SK-N-MC (cell line): ENCODE measurements at regions not wholly inside any gene's neighbourhood (a gene's known extent, or its start where the extent isn't known, plus 50 kb on each side); places are given as distances from the start of the nearest gene placed in this dataset.

Source experiments
- DNase-seq: peaks from one replicate; pipeline ENCODE4 v3.0.0-alpha.2; 2011; ENCODE audit warnings: low read depth, low spot score
- H3K27ac ChIP-seq: fragments of 200-600 bp; sonication (generic); 2 replicates; pipeline ENCODE4 v1.5.1; 2016; ENCODE audit warnings: mixed run types
- H3K36me3 ChIP-seq: fragments of 200-600 bp; sonication (generic); 2 replicates; pipeline ENCODE4 v1.6.1; 2017; ENCODE audit warnings: antibody characterized with exemption, low read length, mixed read lengths; ENCODE audit not compliant: insufficient read depth
- H3K4me3 ChIP-seq: fragments of 200-600 bp; sonication (generic); 2 replicates; pipeline ENCODE4 v1.5.1; 2016
- H3K9ac ChIP-seq: fragments of 200-600 bp; sonication (generic); 2 replicates; pipeline ENCODE4 v1.8.0; 2017; ENCODE audit warnings: mixed run types, mixed read lengths; ENCODE audit not compliant: insufficient read length
- H3K9me3 ChIP-seq: fragments of 200-600 bp; sonication (generic); 2 replicates; pipeline ENCODE4 v1.6.1; 2017; ENCODE audit warnings: low read depth, mild to moderate bottlenecking, antibody characterized with exemption, low read length, moderate library complexity, mixed read lengths
- EZH2 ChIP-seq: fragments of 200-600 bp; sonication (generic); IDR thresholded peaks from one replicate; pipeline ENCODE4 v1.6.1; 2017; ENCODE audit warnings: antibody characterized with exemption
- FOXP2 ChIP-seq: optimal IDR thresholded peaks from 2 replicates; pipeline ENCODE3; 2011; ENCODE audit warnings: mild to moderate bottlenecking, moderate library complexity; ENCODE audit not compliant: insufficient read depth; ENCODE audit errors: extremely low read length, control extremely low read depth
- POLR2AphosphoS5 ChIP-seq: IDR thresholded peaks from 2 replicates; pipeline ENCODE4 v1.6.1; 2012; ENCODE audit warnings: mild to moderate bottlenecking, low read depth, low read length, borderline replicate concordance

- no peak for DNase-seq
- no peak overlapping the region for H3K27ac ChIP-seq
- H3K9me3 ChIP-seq, result no peaks in the 10 kb centered on the region
- TF ChIP-seq POLR2AphosphoS5, result no peak
- TF ChIP-seq EZH2, result no peak
- no peak for TF ChIP-seq FOXP2
- no peak overlapping the region for H3K4me3 ChIP-seq
- H3K36me3 ChIP-seq, result no peaks in the 10 kb centered on the region
- no peak overlapping the region for H3K9ac ChIP-seq
Observed at GRCh38 chr5:8340261-8340660, 471.3 kb downstream of the MTRR start.

DNA sequence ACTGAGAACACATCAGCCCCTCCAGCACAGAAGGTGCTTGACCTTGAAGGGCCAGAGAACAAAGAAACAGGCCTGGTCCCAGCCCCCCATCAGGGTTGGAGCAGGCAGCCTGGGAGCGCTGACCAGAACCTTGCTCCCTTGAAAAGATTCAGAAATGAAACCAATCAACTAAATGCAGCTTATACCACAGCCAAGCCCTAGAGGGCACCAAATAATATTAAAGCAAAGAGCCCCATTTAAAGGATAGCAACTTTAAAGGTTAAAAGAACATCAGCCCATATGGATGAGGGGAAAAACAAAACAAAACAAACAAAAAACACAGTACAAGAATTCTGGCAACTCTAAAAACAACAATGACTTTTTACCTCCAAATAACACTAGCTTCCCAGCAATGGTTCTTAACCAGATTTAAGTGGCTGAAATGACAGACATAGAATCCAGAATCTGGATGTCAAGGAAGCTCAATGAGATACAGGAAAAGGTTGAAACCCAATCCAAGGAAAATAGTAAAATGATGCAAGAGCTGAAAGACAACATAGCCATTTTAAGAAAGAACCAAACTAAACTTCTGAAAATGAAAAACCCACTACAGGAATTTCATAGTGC is 471.9 kb downstream of the MTRR start:
- no peak for DNase-seq
- H3K4me3 ChIP-seq, result no peak overlapping the region

DNA sequence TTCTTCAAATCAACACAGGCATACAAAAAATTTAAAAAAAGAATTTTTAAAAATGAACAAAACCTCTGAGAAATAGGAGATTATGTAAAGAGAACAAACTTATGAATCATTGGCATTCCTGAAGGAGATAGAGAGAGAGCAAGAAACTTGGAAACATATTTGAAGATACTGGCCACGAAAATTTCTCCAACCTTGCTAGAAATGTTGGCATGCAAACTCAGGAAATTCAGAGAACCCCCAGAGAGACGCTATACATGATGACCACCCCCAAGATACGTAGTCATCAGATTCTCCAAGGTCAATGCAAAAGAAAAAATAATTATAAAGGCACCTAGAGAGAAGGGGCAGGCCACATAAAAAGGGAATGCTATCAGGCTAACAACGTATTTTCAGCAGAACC is 472.5 kb downstream of the MTRR start:
- TF ChIP-seq POLR2AphosphoS5 (no peak), EZH2 (no peak), FOXP2 (no peak)
- H3K9me3 ChIP-seq, result no peaks in the 10 kb centered on the region
- H3K27ac ChIP-seq, result no peak overlapping the region
- H3K36me3 ChIP-seq, result no peaks in the 10 kb centered on the region
- no peak for DNase-seq
- H3K4me3 ChIP-seq, result no peak overlapping the region
- H3K9ac ChIP-seq, result no peak overlapping the region

More for the DNA sequence above, 471.9 kb downstream of the MTRR start:
- TF ChIP-seq POLR2AphosphoS5 (no peak), FOXP2 (no peak), EZH2 (no peak)
- Histone ChIP-seq H3K36me3 (no peaks in the 10 kb centered on the region), H3K9ac (no peak overlapping the region), H3K9me3 (no peaks in the 10 kb centered on the region), H3K27ac (no peak overlapping the region)

- Histone ChIP-seq H3K36me3 (no peaks in the 10 kb centered on the region), H3K9me3 (no peaks in the 10 kb centered on the region), H3K27ac (no peak overlapping the region), H3K4me3 (no peak overlapping the region), H3K9ac (no peak overlapping the region)
- TF ChIP-seq FOXP2, result no peak
- TF ChIP-seq EZH2, result no peak
- TF ChIP-seq POLR2AphosphoS5, result no peak
- no peak for DNase-seq
Observed at GRCh38 chr5:8347984-8348383, 479.0 kb downstream of the MTRR start.

- no peak for DNase-seq
- Histone ChIP-seq H3K27ac (no peak overlapping the region), H3K9ac (no peak overlapping the region), H3K9me3 (no peaks in the 10 kb centered on the region), H3K4me3 (no peak overlapping the region), H3K36me3 (no peaks in the 10 kb centered on the region)
- TF ChIP-seq EZH2 (no peak), FOXP2 (no peak), POLR2AphosphoS5 (no peak)
Observed at GRCh38 chr5:8349855-8350254, 480.9 kb downstream of the MTRR start.

DNA sequence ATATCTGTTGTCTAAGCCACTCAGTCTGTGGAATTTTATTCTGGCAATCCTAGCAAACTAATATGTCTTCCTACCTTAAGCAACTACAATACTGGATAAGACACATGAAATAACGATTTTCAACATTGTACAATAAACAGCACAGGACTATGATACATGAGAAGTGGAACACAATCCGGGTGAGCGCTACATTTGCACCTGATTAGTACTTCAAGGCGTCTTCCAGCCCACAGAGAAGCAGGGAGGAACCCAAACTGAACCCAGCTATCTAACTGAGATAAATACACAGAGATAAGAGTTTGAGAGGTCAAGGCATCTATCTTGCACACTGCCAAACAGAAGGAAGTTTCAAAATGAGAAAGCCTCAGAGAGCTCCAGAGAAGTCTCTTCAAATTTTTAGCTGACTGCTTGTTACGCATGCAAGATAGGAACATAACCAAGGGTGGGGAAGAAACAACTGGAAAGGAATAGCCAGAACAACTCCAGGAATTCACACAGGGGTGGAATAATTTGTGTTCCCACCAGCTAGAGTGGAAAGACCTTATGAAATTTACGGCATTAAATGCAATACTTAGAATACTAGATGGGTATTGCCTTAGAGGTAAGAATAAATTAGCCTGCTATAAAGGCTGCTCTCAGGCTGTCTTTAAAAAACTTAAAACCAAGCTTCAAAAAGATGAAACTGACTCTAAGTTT is 481.8 kb downstream of the MTRR start:
- no peaks in the 10 kb centered on the region for H3K36me3 ChIP-seq
- H3K27ac ChIP-seq, result no peak overlapping the region
- TF ChIP-seq FOXP2, result no peak
- no peak for TF ChIP-seq EZH2
- TF ChIP-seq POLR2AphosphoS5, result no peak

GRCh38 chr5:8355981-8356380 is 487.0 kb downstream of the MTRR start:
- Histone ChIP-seq H3K36me3 (no peaks in the 10 kb centered on the region), H3K9me3 (no peaks in the 10 kb centered on the region), H3K27ac (no peak overlapping the region), H3K9ac (no peak overlapping the region), H3K4me3 (no peak overlapping the region)
- TF ChIP-seq EZH2, result no peak
- DNase-seq, result no peak

More for the DNA sequence above, 481.8 kb downstream of the MTRR start:
- Histone ChIP-seq H3K9me3 (no peaks in the 10 kb centered on the region), H3K4me3 (no peak overlapping the region), H3K9ac (no peak overlapping the region)
- DNase-seq, result no peak

GRCh38 chr5:8360012-8360411 is 491.1 kb downstream of the MTRR start:
- no peak overlapping the region for H3K4me3 ChIP-seq
- TF ChIP-seq EZH2, result no peak
- no peak for TF ChIP-seq POLR2AphosphoS5
- TF ChIP-seq FOXP2, result no peak
- H3K9ac ChIP-seq, result no peak overlapping the region
- no peak overlapping the region for H3K27ac ChIP-seq
- no peaks in the 10 kb centered on the region for H3K36me3 ChIP-seq
- no peaks in the 10 kb centered on the region for H3K9me3 ChIP-seq
- no peak for DNase-seq

DNA sequence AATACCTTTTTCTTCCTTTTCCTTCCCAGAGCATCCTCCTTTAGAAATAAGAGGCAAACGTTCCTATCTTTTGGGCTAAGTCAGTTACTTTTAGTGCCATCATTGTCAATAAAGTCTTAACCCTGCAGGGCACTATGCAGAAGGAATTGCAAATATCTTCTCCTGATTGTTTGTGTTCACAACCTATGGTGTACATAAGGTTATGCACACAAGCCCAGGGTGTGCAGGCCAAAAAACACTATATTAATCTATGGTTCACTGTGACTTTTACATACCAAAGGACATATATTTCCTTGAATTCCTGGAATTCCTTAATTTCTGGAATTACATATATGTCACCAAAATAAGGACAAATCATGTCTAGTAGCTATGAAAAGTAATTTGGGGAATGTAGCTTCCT is 493.5 kb downstream of the MTRR start:
- TF ChIP-seq EZH2 (no peak), FOXP2 (no peak), POLR2AphosphoS5 (no peak)
- H3K9ac ChIP-seq, result no peak overlapping the region
- DNase-seq, result no peak
- no peaks in the 10 kb centered on the region for H3K9me3 ChIP-seq
- no peak overlapping the region for H3K27ac ChIP-seq
- H3K4me3 ChIP-seq, result no peak overlapping the region
- H3K36me3 ChIP-seq, result no peaks in the 10 kb centered on the region
